ENCODE measurements at regions not wholly inside any gene's neighbourhood (a gene's known extent, or its start where the extent isn't known, plus 50 kb on each side); places are given as distances from the start of the nearest gene placed in this dataset.

DNA sequence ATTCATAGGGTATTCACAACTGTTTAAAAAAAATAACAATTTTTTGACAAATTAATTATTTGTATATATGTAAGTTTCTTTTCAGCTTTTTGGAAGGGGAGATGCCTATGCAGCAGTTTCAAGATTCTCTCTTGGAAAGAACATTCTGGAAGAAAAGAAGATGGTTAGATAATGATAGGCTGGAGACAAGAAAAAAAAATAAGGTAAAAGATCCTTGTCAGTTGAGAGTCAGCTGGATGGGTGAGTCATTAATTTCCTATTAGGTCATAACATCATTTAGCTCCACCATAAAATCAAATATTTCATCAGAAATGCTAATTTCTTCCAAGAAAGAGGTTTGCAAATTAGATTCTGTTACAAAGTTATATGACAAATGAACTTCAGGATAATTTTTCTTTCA is 880.4 kb downstream of the EPHA7 start:
- no peaks in the 10 kb centered on the region for H3K27me3 Mint-ChIP-seq
- H3K27ac Mint-ChIP-seq = no peak overlapping the region

DNA sequence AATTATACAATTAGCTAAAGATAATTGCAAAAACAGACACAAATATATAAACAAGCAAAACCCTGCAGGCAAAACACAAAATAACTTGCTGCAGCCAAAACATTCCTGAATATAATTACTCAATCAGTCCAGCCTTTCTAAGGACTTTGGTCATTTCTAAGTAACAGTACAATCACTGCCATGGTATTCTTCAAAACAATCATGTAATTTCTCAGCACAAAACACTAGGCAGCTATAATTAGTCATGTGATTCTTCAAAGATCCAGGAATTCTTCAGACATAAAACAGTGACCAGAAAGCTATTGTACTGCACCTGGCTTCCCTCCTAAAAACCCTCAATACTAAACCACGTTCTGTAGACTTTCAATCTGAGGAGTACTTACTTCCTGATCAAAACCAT is 881.1 kb downstream of the EPHA7 start:
- CTCF ChIA-PET = no interaction called here
- Mint-ChIP-seq H3K4me3 (no peak overlapping the region), H3K36me3 (ENCODE audit: low read depth) (no peaks in the 10 kb centered on the region), H3K4me1 (no peaks in the 10 kb centered on the region), H3K27me3 (no peaks in the 10 kb centered on the region), H3K27ac (no peak overlapping the region), H3K9me3 (peaks cover 2% of the 10 kb centered on the region)
- POLR2A ChIA-PET = no interaction called here
- no peak for ATAC-seq (ENCODE audit: low read depth)
- intact Hi-C loops (cut with micrococcal nuclease) = no loop called here
- DNase-seq = no peak
- TF ChIP-seq, protein P1, sequence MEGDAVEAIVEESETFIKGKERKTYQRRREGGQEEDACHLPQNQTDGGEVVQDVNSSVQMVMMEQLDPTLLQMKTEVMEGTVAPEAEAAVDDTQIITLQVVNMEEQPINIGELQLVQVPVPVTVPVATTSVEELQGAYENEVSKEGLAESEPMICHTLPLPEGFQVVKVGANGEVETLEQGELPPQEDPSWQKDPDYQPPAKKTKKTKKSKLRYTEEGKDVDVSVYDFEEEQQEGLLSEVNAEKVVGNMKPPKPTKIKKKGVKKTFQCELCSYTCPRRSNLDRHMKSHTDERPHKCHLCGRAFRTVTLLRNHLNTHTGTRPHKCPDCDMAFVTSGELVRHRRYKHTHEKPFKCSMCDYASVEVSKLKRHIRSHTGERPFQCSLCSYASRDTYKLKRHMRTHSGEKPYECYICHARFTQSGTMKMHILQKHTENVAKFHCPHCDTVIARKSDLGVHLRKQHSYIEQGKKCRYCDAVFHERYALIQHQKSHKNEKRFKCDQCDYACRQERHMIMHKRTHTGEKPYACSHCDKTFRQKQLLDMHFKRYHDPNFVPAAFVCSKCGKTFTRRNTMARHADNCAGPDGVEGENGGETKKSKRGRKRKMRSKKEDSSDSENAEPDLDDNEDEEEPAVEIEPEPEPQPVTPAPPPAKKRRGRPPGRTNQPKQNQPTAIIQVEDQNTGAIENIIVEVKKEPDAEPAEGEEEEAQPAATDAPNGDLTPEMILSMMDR (IDR thresholded peaks at IDR 0.05) = no peak

More for the DNA sequence above, 880.4 kb downstream of the EPHA7 start:
- Mint-ChIP-seq H3K9me3 (peaks cover 4% of the 10 kb centered on the region), H3K4me3 (no peak overlapping the region), H3K36me3 (ENCODE audit: low read depth) (no peaks in the 10 kb centered on the region), H3K4me1 (no peaks in the 10 kb centered on the region)
- intact Hi-C loops (cut with micrococcal nuclease) = no loop called here
- ChIA-PET POLR2A (no interaction called here), CTCF (no interaction called here)
- ATAC-seq (ENCODE audit: low read depth) (no peak), DNase-seq (no peak)
- TF ChIP-seq, protein P1 (IDR thresholded peaks at IDR 0.05) = no peak

DNA sequence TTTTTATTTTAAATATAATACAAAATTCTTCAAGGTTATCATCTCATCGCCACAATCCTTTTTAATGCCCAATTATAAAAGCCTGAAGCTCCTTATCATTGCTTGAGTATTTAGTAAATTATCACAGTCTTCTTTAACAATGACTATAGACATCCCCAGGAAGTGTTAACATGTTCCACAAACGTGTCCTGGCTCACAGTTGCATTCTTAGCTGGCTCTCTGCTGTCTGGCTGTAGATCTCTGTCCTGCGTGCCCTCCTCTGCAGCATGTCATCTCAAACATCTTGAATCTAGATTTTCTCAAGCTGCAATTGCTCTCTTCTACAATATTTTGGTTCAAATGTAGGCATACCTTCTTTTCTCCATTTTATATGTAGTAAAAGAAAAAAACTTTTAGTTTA is 885.2 kb downstream of the EPHA7 start:
- TF ChIP-seq, protein P1 (IDR thresholded peaks at IDR 0.05) = no peak
- intact Hi-C loops (cut with micrococcal nuclease) = no loop called here
- DNase-seq = no peak
- CTCF ChIA-PET = no interaction called here
- no peaks in the 10 kb centered on the region for H3K9me3 Mint-ChIP-seq
- no peak for ATAC-seq (ENCODE audit: low read depth)
- H3K27ac Mint-ChIP-seq = no peak overlapping the region
- H3K4me3 Mint-ChIP-seq = no peak overlapping the region
- no peaks in the 10 kb centered on the region for H3K4me1 Mint-ChIP-seq
- POLR2A ChIA-PET = no interaction called here
- H3K27me3 Mint-ChIP-seq = no peaks in the 10 kb centered on the region
- no peaks in the 10 kb centered on the region for H3K36me3 Mint-ChIP-seq (ENCODE audit: low read depth)

DNA sequence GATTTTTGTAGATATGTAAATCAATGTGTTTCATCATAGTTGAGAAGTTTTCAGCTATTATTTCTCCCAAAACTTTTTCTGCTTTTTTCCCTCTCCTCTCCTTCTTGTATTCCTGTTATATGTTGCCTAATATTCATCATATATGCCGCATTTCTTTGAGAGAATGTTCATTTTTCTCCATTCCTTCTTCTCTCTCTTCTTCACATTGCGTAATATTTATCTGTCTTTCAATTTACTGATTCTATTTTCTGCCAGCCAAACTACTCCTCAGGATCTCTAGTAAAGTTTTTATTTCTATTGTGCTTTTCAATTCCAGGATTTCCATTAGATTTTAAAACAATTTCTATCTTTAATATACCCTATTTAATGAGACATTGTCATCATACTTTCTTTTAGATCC is 896.8 kb downstream of the EPHA7 start:
- H3K36me3 Mint-ChIP-seq (ENCODE audit: low read depth) = no peaks in the 10 kb centered on the region
- ATAC-seq (ENCODE audit: low read depth) = no peak

DNA sequence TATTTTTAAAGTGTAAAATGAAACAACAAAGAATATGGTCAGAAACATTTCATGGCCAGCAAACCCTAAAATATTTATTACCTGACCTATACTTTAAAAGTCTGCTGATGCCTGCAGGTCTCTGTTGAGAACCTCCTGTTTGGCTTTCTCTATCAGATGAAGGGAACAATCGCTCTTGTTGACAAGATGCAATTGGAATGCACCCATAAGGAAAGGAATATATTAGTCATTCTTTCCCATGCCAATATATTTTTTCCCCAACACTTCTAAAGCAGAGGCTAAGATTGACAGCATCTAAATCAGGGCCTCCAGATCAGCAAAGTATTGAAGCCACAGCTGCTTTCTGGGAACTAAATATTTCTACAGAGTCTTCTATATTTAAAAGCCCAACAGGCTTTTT is 897.8 kb downstream of the EPHA7 start:
- H3K27ac Mint-ChIP-seq = no peak overlapping the region
- peaks cover 8% of the 10 kb centered on the region for H3K9me3 Mint-ChIP-seq
- H3K36me3 Mint-ChIP-seq (ENCODE audit: low read depth) = no peaks in the 10 kb centered on the region
- no peaks in the 10 kb centered on the region for H3K27me3 Mint-ChIP-seq
- TF ChIP-seq, protein P1 (IDR thresholded peaks at IDR 0.05) = no peak
- intact Hi-C loops (cut with micrococcal nuclease) = no loop called here
- no peaks in the 10 kb centered on the region for H3K4me1 Mint-ChIP-seq
- no peak overlapping the region for H3K4me3 Mint-ChIP-seq
- ATAC-seq (ENCODE audit: low read depth) = no peak
- CTCF ChIA-PET = no interaction called here
- POLR2A ChIA-PET = no interaction called here
- DNase-seq = no peak

More for the DNA sequence above, 896.8 kb downstream of the EPHA7 start:
- TF ChIP-seq, protein P1 (IDR thresholded peaks at IDR 0.05) = no peak
- ChIA-PET CTCF (no interaction called here), POLR2A (interaction anchor here (0.6 kb wide), 1 partner anchor 13 kb away, joined by 3 read pairs; no protein-coding TSS in a partner anchor)
- intact Hi-C loops (cut with micrococcal nuclease) = no loop called here
- H3K9me3 Mint-ChIP-seq = peaks cover 8% of the 10 kb centered on the region
- no peaks in the 10 kb centered on the region for H3K27me3 Mint-ChIP-seq
- H3K27ac Mint-ChIP-seq = no peak overlapping the region
- DNase-seq = no peak
- H3K4me1 Mint-ChIP-seq = no peaks in the 10 kb centered on the region
- H3K4me3 Mint-ChIP-seq = no peak overlapping the region

All from activated B cell treated with CpG ODN at 0.5 μM for 24 hours (primary cell).